ENCODE measurements at regions not wholly inside any gene's neighbourhood (a gene's known extent, or its start where the extent isn't known, plus 50 kb on each side); places are given as distances from the start of the nearest gene placed in this dataset.

DNA sequence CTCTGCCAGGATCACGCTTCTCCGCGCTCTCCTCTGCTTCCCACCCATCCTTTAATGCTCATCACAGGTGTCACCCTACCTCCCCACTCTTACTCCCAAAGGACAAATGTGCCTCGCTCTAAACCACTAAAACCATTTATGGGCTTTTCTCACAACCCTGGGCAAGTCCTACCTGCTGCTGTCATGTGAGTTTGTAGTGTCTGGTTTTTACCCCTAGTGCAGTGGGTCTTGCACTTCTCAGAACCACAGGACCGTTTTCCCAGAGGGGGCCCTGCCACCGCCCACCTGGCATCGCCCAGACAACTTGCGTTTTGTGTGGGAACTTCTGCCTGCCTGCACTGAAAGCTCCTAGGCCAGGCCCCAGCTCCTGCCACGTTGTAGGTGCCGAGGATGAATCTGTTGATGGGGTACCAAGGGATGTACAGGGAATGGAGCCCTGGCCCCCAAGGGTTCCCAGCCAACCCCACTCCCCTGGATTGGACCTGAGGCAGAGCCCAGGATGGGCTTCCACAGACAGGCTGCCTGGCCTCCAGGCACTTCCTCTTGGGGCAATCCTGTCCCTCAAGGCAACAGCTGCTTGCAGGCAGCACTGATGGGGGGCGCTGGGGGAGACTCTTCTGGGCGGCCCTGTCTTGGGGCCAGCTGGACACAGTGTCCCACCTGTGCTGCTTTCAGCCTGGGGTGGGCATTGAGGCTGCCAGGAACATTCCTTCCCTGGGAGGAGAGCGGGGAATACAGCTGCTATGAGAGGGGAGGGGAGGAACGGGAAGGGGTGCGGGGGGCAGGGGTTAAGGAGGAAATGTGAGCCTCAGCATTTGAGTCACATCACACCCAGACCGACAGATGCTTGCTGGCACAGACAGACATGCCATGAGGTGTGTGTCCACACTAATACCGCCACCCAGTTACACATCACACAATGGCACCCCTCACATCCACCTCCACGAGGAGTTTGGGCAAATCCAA, 176.3 kb downstream of the ZFP36L2 start:
- H3K36me3 ChIP-seq (replicated peaks in 1 of 2; ENCODE audit: control insufficient read depth in 2 of 2, insufficient read depth in 2 of 2, low read length in 2 of 2): no peaks in the 10 kb centered on the region
- peaks cover 18 to 21% of the 10 kb centered on the region in 2 donors for H3K4me1 ChIP-seq (ENCODE audit: control insufficient read depth in 2 of 2, insufficient read depth in 1 of 2, low read depth in 1 of 2, low read length in 2 of 2)
- H2AK5ac ChIP-seq (ENCODE audit: low read depth, low read length): peak overlapping the region; percentile 49
- peak overlapping the region; percentile 61 for H4K91ac ChIP-seq (ENCODE audit: low read depth, low read length, poor library complexity)
- peak overlapping the region; percentile 36 for H2BK12ac ChIP-seq (ENCODE audit: low read length)
- no CpG with 5 or more reads among the region's 18 CpGs for WGBS, 2 donors (ENCODE audit: extremely low coverage in 2 of 2, insufficient read length in 2 of 2, insufficient replicate concordance in 1 of 2)
- no peak overlapping the region for H3K4ac ChIP-seq (ENCODE audit: low read length)
- H3K79me1 ChIP-seq (ENCODE audit: low read depth, low read length): no peaks in the 10 kb centered on the region
- H3K23ac ChIP-seq (ENCODE audit: low read depth, low read length, poor library complexity): no peak overlapping the region
- H3K14ac ChIP-seq (ENCODE audit: low read length): no peak overlapping the region
- H3K18ac ChIP-seq (ENCODE audit: low read length): peak overlapping the region; percentile 51
- H2BK120ac ChIP-seq (ENCODE audit: low read depth, low read length): peak overlapping the region; percentile 4
- H3K9me3 ChIP-seq (replicated peaks in 1 of 2; ENCODE audit: control insufficient read depth in 2 of 2, insufficient read depth in 1 of 2, low read depth in 1 of 2, low read length in 2 of 2): peaks cover 0 to 2% of the 10 kb centered on the region in 2 donors
- peak overlapping the region; percentile 52 for H2AFZ ChIP-seq (ENCODE audit: low read length)
- no peak for DNase-seq (ENCODE audit: low spot score)
- no peak overlapping the region for H4K8ac ChIP-seq (ENCODE audit: low read depth, low read length)
- H2BK5ac ChIP-seq (ENCODE audit: low read length): peak overlapping the region; percentile 15
- no peak overlapping the region for H3K9ac ChIP-seq (ENCODE audit: low read depth, low read length, poor library complexity)
- H2BK15ac ChIP-seq (ENCODE audit: low read length): no peak overlapping the region
- no peak overlapping the region for H3K27ac ChIP-seq (replicated peaks; ENCODE audit: low read length)
- H3K4me2 ChIP-seq (ENCODE audit: insufficient read depth, low read length, poor library complexity, severe bottlenecking): no peak overlapping the region
- H3K4me3 ChIP-seq (ENCODE audit: low read length in 2 of 2): no peak overlapping the region
- H3K27me3 ChIP-seq (ENCODE audit: control insufficient read depth in 3 of 3, insufficient read depth in 3 of 3, low read depth in 1 of 3, low read length in 3 of 3): no peaks in the 10 kb centered on the region

DNA sequence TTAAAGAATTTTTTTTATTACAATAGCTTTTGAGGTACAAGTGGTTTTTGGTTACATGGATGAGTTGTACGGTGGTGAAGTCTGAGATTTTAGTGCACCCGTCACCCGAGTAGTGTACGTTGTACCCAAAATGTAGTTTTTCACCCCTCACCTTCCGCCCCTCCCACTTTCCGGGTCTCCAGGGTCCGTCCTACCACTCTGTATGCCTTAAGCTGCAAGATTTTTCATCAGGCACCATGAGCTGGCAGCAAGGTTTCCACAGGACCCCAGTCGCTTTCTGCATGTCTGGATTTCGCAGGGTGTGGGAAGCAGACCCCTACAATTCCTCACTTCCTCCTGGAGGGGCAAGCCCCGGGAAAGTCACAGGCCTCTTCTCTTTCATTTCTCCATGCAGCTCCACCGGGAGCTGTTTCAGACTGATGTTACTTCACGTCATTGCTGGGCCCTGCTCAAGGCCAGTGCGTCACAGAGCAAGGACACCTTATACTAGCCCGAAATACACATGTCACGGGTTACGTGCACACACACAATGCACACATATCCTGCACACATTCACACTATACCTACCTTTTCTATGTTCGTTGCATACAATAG, 179.1 kb downstream of the ZFP36L2 start:
- no peak overlapping the region for H3K14ac ChIP-seq (ENCODE audit: low read length)
- H3K4me3 ChIP-seq (ENCODE audit: low read length in 2 of 2): no peak overlapping the region
- WGBS, 2 donors (ENCODE audit: extremely low coverage in 2 of 2, insufficient read length in 2 of 2, insufficient replicate concordance in 1 of 2): no CpG with 5 or more reads among the region's 17 CpGs
- peaks cover 0 to 2% of the 10 kb centered on the region in 2 donors for H3K9me3 ChIP-seq (replicated peaks in 1 of 2; ENCODE audit: control insufficient read depth in 2 of 2, insufficient read depth in 1 of 2, low read depth in 1 of 2, low read length in 2 of 2)
- no peak overlapping the region for H2BK120ac ChIP-seq (ENCODE audit: low read depth, low read length)
- no peak for DNase-seq (ENCODE audit: low spot score)
- H3K36me3 ChIP-seq (replicated peaks in 1 of 2; ENCODE audit: control insufficient read depth in 2 of 2, insufficient read depth in 2 of 2, low read length in 2 of 2): no peaks in the 10 kb centered on the region
- peak overlapping the region; percentile 34 for H2AFZ ChIP-seq (ENCODE audit: low read length)
- H4K91ac ChIP-seq (ENCODE audit: low read depth, low read length, poor library complexity): peak overlapping the region; percentile 56
- H4K8ac ChIP-seq (ENCODE audit: low read depth, low read length): peak overlapping the region; percentile 70
- H3K23ac ChIP-seq (ENCODE audit: low read depth, low read length, poor library complexity): no peak overlapping the region
- peaks cover 18 to 23% of the 10 kb centered on the region in 2 donors for H3K4me1 ChIP-seq (ENCODE audit: control insufficient read depth in 2 of 2, insufficient read depth in 1 of 2, low read depth in 1 of 2, low read length in 2 of 2)
- no peaks in the 10 kb centered on the region for H3K79me1 ChIP-seq (ENCODE audit: low read depth, low read length)
- peak overlapping the region; percentile 84 for H3K18ac ChIP-seq (ENCODE audit: low read length)
- no peak overlapping the region for H3K27ac ChIP-seq (replicated peaks; ENCODE audit: low read length)
- H3K4ac ChIP-seq (ENCODE audit: low read length): no peak overlapping the region
- no peaks in the 10 kb centered on the region for H3K27me3 ChIP-seq (ENCODE audit: control insufficient read depth in 3 of 3, insufficient read depth in 3 of 3, low read depth in 1 of 3, low read length in 3 of 3)
- no peak overlapping the region for H2BK15ac ChIP-seq (ENCODE audit: low read length)
- H2BK12ac ChIP-seq (ENCODE audit: low read length): peak overlapping the region; percentile 86
- no peak overlapping the region for H3K4me2 ChIP-seq (ENCODE audit: insufficient read depth, low read length, poor library complexity, severe bottlenecking)
- peak overlapping the region; percentile 6 for H2AK5ac ChIP-seq (ENCODE audit: low read depth, low read length)
- no peak overlapping the region for H2BK5ac ChIP-seq (ENCODE audit: low read length)
- peak overlapping the region; percentile 40 for H3K9ac ChIP-seq (ENCODE audit: low read depth, low read length, poor library complexity)

DNA sequence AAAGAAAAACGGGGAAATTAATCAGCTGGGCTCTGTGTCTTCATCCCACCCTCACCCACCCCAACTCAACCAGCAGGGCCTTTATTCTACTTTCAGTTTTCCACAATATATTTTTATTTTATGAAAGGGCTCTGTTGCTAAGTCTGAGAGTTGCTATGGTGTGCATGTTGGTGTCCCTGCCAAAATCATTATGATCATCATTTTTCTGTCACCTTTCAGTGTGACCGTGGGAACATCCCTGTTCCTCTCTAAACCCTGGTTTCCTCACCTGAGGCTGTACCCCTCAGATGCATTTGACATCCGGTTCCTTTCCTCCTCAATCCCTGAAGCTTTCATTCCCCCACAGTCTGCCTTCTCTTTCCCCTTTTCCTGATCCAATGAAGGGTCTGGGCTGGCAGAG, 180.5 kb downstream of the ZFP36L2 start:
- H3K9ac ChIP-seq (ENCODE audit: low read depth, low read length, poor library complexity): no peak overlapping the region
- H2BK12ac ChIP-seq (ENCODE audit: low read length): peak overlapping the region; percentile 86
- H2BK15ac ChIP-seq (ENCODE audit: low read length): peak overlapping the region; percentile 99
- H3K27ac ChIP-seq (replicated peaks; ENCODE audit: low read length): no peak overlapping the region
- H4K91ac ChIP-seq (ENCODE audit: low read depth, low read length, poor library complexity): peak overlapping the region; percentile 38
- no peaks in the 10 kb centered on the region for H3K36me3 ChIP-seq (replicated peaks in 1 of 2; ENCODE audit: control insufficient read depth in 2 of 2, insufficient read depth in 2 of 2, low read length in 2 of 2)
- WGBS, 2 donors (ENCODE audit: extremely low coverage in 2 of 2, insufficient read length in 2 of 2, insufficient replicate concordance in 1 of 2): no CpG with 5 or more reads among the region's 3 CpGs
- H3K4ac ChIP-seq (ENCODE audit: low read length): no peak overlapping the region
- H3K4me1 ChIP-seq (ENCODE audit: control insufficient read depth in 2 of 2, insufficient read depth in 1 of 2, low read depth in 1 of 2, low read length in 2 of 2): peaks cover 31 to 36% of the 10 kb centered on the region in 2 donors
- H3K27me3 ChIP-seq (ENCODE audit: control insufficient read depth in 3 of 3, insufficient read depth in 3 of 3, low read depth in 1 of 3, low read length in 3 of 3): no peaks in the 10 kb centered on the region
- H2AK5ac ChIP-seq (ENCODE audit: low read depth, low read length): peak overlapping the region; percentile 94
- peak overlapping the region; percentile 50 for H3K14ac ChIP-seq (ENCODE audit: low read length)
- no peak overlapping the region for H4K8ac ChIP-seq (ENCODE audit: low read depth, low read length)
- no peak overlapping the region for H3K4me3 ChIP-seq (ENCODE audit: low read length in 2 of 2)
- DNase-seq (ENCODE audit: low spot score): no peak
- H2AFZ ChIP-seq (ENCODE audit: low read length): peak overlapping the region; percentile 89
- no peak overlapping the region for H2BK5ac ChIP-seq (ENCODE audit: low read length)
- no peak overlapping the region for H3K4me2 ChIP-seq (ENCODE audit: insufficient read depth, low read length, poor library complexity, severe bottlenecking)
- H2BK120ac ChIP-seq (ENCODE audit: low read depth, low read length): peak overlapping the region; percentile 53
- H3K23ac ChIP-seq (ENCODE audit: low read depth, low read length, poor library complexity): no peak overlapping the region
- H3K79me1 ChIP-seq (ENCODE audit: low read depth, low read length): no peaks in the 10 kb centered on the region
- H3K18ac ChIP-seq (ENCODE audit: low read length): peak overlapping the region; percentile 96
- H3K9me3 ChIP-seq (replicated peaks in 1 of 2; ENCODE audit: control insufficient read depth in 2 of 2, insufficient read depth in 1 of 2, low read depth in 1 of 2, low read length in 2 of 2): peaks cover 0 to 2% of the 10 kb centered on the region in 2 donors

All from neuronal stem cell (in vitro differentiated cells).